HG02943 (cell line): ENCODE measurements at regions not wholly inside any gene's neighbourhood (a gene's known extent, or its start where the extent isn't known, plus 50 kb on each side); places are given as distances from the start of the nearest gene placed in this dataset.

Experiments
- ATAC-seq: cut with Tn5 transposase; IDR thresholded peaks from one replicate; pipeline ENCODE4 v1.9.1; 2021; ENCODE audit warnings: mild to moderate bottlenecking, low read depth, moderate library complexity; ENCODE audit not compliant: unreplicated experiment

- no peak for ATAC-seq
Measured at GRCh38 chr20:39823224-39823623, 861.1 kb downstream of the DHX35 start.

DNA sequence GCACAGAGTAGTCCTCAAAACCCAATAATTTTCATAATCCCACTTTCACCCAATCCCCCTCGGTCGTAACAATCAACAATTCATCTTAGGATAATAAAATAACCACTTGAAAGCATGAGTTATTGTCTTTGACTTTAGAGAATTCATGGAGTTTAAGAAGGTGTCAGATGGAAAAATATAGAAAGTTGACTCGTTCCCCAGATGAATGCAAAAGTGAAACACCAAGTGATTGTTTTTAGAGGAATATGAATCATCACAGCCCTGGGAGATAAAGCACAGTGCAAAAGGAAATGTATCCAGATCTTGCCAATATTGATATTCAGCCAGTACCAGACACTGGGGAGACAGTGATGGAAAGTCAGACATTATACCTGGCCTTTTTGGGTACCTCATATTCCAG lies 860.5 kb downstream of the DHX35 start:
- ATAC-seq = no peak

- ATAC-seq = no peak
Measured at GRCh38 chr20:39813190-39813829, 851.2 kb downstream of the DHX35 start.

DNA sequence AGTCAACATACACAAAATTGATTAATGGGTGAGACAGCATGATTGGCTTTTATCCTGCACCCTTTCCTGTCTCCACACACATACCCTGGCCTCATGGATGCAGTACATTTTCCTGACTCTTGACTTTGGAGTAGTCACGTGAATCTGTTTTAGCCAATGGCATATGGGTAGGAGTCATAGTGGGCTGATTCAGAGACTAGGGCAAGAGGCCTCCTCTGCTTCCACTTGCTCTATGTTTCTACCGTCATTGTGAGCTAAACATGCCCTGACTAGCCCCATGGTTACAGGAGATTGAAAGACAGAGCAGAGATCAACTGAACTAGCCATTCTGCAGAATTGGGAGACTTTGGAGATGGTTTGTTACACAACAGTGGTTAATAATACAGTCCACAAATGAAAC lies 850.0 kb downstream of the DHX35 start:
- no peak for ATAC-seq

DNA sequence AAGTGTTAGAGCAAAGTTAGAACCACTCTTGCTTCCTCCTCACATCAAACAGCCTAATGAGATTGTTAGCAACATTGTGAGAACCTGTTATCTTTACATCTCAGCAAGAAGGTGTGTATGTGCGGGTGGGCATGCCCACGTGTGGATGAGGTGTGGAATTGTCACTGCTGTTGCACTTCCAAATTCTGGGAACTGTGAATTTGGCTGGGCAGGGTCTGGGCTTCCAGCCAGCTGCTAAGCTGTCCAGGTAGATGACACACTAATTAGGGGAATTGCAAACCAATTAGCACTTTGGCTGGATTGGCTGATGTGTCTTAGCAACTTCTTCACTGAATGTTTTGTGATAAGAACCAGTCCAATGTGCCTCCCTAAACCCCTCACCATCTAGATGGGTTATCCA lies 848.2 kb downstream of the DHX35 start:
- no peak for ATAC-seq

DNA sequence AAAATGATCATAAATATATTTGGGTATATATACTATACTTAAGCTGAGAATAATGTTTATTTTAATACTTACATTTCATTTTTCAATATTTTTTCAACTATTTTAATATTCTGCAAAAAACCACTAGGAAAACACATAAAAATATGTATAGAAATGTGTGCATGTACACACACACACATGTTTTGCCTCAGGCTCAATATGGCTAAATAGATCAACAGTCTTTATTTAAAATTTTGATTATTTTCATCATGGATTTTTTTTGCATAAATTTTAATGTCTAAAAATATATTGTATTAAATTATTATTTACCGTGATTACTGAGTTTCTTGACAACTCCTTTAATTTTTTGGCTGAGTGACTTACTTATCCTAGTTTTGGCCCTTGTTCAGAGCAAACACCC lies 846.5 kb downstream of the DHX35 start:
- ATAC-seq = no peak

- ATAC-seq = peak; percentile 62
Measured at GRCh38 chr20:39800548-39800947, 838.4 kb downstream of the DHX35 start.

DNA sequence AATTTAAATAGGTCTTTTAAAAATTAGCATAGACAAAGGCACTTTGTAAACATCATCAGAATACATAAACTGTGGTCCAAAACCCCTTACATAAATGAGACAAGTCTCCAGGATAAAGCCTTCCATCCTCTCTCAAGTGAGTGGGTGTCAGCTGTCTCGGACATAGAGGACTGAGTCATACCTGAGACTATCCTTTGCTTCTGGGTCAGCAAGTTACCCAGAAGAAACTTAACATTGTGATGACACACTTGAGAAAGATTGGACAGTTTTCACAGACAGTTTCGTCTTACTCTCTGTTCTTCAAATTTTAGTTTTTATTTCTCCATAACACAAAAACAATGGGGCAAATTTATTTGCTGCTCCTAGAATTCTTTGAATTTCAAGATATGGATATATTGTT lies 838.0 kb downstream of the DHX35 start:
- ATAC-seq = peak; percentile 84

GRCh38 chr20:39799366-39799965 lies 837.3 kb downstream of the DHX35 start:
- no peak for ATAC-seq

GRCh38 chr20:39795401-39796272 lies 833.5 kb downstream of the DHX35 start:
- ATAC-seq = no peak

- ATAC-seq = no peak
Measured at GRCh38 chr20:39792334-39792733, 830.2 kb downstream of the DHX35 start.

DNA sequence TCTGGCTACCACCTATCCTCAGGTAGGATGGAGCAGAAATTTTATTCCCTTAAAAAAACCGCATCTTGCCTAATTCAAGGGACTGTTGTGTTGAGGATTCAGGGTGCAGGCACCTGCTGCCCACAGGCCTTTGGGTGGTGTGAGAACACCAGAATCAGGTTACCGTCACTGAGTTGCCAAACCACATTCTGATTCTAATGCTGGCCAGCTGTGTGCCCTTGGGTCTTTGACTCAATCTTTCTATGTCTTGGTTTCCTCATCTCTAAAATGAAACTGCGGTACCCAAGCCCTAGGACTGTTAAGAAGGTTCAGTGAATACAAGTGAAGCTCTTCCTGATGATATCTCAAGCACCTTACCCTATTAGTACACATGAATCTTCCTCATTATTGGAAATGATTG lies 827.3 kb downstream of the DHX35 start:
- peak; percentile 43 for ATAC-seq

DNA sequence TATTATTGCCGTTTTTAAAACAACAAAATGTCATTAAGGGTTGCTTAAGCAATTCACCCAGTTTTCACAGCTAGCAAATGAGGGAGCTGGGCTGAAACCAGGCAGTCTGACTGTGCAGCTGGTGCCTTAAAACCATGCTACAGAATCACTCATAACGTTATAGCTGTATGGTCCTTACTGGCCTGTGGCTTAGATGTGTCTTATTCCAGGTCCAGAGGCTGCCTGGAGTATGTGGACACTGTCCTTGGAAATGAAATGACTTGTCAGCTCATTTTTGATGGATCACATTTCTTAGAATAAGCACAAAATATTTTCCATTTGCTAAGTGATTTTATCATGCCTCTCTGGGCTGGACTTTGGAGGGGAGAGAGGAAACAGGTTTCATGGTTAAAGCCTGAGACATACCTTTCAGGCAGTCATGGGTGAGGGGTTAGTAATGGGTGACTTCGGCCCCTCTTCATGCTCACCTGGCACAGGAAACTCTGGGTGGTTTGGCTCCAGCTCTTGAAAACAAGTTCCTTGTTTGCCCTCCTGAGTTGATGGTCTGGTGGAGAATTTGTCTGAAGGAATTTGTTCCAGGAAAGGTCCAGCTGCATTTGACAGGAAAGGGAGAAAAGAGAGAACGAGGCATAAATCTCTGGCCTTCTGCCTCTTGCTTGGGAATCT lies 823.2 kb downstream of the DHX35 start:
- ATAC-seq = no peak

GRCh38 chr20:39784693-39785092 lies 822.5 kb downstream of the DHX35 start:
- no peak for ATAC-seq

GRCh38 chr20:39778847-39779604 lies 816.9 kb downstream of the DHX35 start:
- ATAC-seq = no peak

DNA sequence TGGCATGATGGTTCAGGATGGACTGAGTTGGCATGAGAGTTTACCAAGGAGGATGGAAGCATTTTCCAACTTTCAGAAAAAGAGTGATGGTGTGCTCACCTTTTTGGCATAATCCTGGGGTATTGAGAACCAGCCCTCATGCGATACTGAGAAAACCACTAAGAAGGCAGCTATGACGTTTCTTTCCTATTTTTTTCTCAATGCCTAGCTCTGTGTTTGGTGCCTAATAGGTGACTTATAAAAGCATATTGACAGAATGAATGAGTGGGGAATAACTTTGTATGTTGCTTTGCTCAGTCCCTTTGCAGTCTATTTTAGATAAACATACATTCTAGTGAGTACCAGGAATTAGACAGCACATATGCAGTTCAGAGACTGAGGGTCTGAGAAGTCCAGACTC lies 816.3 kb downstream of the DHX35 start:
- ATAC-seq = peak; percentile 69

DNA sequence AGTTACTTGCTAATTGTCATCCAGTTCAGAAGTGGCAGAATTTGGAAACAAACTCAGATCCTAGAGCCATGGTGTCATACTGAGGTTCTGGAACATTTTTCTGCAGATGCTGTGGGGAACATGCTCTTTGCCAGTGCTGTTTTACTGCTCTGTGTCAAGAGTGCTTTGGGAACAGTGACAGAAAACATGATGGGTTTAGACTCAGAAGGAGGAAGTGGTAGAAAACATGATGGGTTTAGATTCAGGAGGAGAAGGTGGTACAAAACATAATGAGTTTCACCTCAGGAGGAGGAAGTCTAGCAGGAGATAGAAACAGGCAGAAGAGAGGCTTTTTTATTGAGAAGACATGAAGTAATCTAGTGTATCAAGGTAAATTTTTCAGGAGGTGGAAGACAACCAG lies 815.5 kb downstream of the DHX35 start:
- ATAC-seq = no peak

DNA sequence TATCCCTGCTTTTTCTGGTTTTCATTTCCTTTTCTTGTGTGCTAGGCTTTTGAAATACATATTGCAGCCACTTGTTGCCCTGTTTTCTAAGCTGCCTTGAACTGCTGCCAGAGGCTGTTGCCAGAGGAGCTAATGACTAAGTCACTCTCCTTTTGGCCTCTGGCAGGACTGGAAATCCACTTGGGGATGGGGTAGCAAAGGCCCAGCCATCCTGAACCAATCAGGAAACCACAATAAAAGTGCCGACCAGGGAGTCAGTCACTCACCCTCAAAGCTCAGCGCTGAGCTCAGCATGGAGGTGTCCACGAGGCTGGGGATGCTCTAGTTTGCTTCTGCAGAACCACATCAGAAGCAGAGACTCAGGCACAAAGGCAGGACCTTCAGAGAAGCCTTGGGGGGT lies 813.0 kb downstream of the DHX35 start:
- no peak for ATAC-seq

DNA sequence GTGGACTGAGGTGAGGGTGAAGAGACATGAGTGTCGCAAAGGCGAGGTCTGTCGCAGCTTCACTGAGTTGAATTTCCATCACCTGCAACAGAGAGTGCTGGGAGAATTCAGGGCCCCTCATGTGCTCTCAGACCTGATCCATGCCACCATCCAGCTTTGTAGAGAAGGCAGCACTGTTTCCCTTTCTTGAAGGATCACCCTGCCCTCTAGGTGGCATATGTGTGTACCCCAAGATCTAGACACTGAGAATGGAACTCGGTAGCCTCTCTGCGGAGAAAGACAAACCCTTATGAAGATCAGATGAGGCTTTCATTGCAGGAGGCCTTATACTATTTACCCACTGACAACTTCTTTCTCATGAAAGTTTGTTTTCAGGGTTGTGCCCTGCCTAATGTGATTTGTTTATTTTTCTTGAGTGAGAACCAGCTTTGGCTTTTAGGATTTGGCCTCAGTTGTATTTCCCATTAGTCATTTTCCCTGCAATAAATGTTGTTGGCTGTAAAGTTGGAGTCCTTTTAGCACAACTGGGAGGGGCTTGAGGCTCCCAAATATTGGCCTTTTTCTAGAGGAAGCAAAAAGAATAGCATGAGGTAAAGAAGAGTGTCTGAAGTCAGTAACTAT lies 811.3 kb downstream of the DHX35 start:
- no peak for ATAC-seq

GRCh38 chr20:39767352-39767751 lies 805.2 kb downstream of the DHX35 start:
- no peak for ATAC-seq
